HepG2 (cell line): ENCODE measurements at regions not wholly inside any gene's neighbourhood (a gene's known extent, or its start where the extent isn't known, plus 50 kb on each side); places are given as distances from the start of the nearest gene placed in this dataset.

Experiments
- ATAC-seq: fragments of 200-7000 bp; cut with Tn5 transposase; 3 replicates; pipeline ENCODE4 v1.9.1; 2020; ENCODE audit warnings: mild to moderate bottlenecking, moderate library complexity
- BruUV-seq: library from RNA; stranded (reverse); fragments of 400-500 nt; replicated peaks from 2 replicates; lab custom pipeline; 2021; lab: Mats Ljungman, UMichigan
- CTCF ChIA-PET: fragments of 300-600 bp; formaldehyde crosslinking; extraction: SDS; loops from one replicate; lab custom pipeline; 2021; ENCODE audit warnings: low total read pairs, inconsistent platforms, low intra/inter-chr PET ratio; lab: Yijun Ruan, JAX
- POLR2A ChIA-PET: fragments of 350-600 bp; sonication (Branson Sonifier 250); formaldehyde crosslinking; loops from one replicate; lab custom pipeline; 2020; ENCODE audit warnings: antibody characterized with exemption, inconsistent platforms; lab: Yijun Ruan, JAX
- DNase-seq: peaks from one replicate; pipeline ENCODE4 v3.0.0-alpha.2; 2015; ENCODE audit warnings: low spot score
- FAIRE-seq: peaks from 3 replicates; lab custom pipeline; 2011; peaks lifted over from hg19 to GRCh38; lab: Jason Lieb, UNC
- H2AFZ ChIP-seq: one replicate; pipeline ENCODE4 v1.6.1; 2011; ENCODE audit warnings: low read length, inconsistent platforms
- H3K27ac ChIP-seq: fragments of 300-600 bp; 3 replicates; pipeline ENCODE4 v1.8.0; 2011; ENCODE audit warnings: mixed run types, mild to moderate bottlenecking, mixed read lengths, low read length, inconsistent platforms; ENCODE audit not compliant: insufficient read depth; ENCODE audit errors: extremely low read length
- H3K27me3 ChIP-seq, 2 experiments: fragments of 200-600 bp in 1 of 2; 2 replicates in 1 of 2; 3 replicates in 1 of 2; pipeline versions ENCODE4 v1.6.0 to v1.8.0; 2011; ENCODE audit warnings: low read length in 2 of 2, mild to moderate bottlenecking in 2 of 2, moderate library complexity in 2 of 2, inconsistent platforms in 1 of 2; ENCODE audit not compliant: insufficient read depth in 2 of 2, control insufficient read depth in 1 of 2
- H3K36me3 ChIP-seq, 2 experiments: fragments of 200-600 bp in 1 of 2; replicated peaks in 1 of 2; 2 replicates in 1 of 2; 3 replicates in 1 of 2; pipeline versions ENCODE4 v1.5.1 to v1.8.0; 2011; ENCODE audit warnings: low read length in 2 of 2, inconsistent platforms in 1 of 2; ENCODE audit not compliant: insufficient read depth in 2 of 2, control insufficient read depth in 1 of 2
- H3K4me1 ChIP-seq: 2 replicates; pipeline ENCODE4 v1.5.1; 2012; ENCODE audit warnings: low read length, inconsistent platforms; ENCODE audit not compliant: insufficient read depth
- H3K4me2 ChIP-seq: 2 replicates; pipeline ENCODE4 v1.6.0; 2011; ENCODE audit warnings: low read depth, low read length, inconsistent platforms
- H3K4me3 ChIP-seq, 3 experiments: fragments of 200-600 bp in 1 of 3; sonication (generic), shearing (Covaris generic) in 1 of 3; replicated peaks in 1 of 3; 2 replicates each; pipeline ENCODE4 v1.5.1; 2011 to 2016; ENCODE audit warnings: low read length in 3 of 3, inconsistent platforms in 2 of 3, low read depth in 2 of 3, mild to moderate bottlenecking in 2 of 3, control low read depth in 1 of 3, mixed read lengths in 1 of 3; ENCODE audit not compliant: insufficient read depth in 1 of 3
- H3K79me2 ChIP-seq: one replicate; pipeline ENCODE4 v1.6.1; 2011; ENCODE audit warnings: low read length, inconsistent platforms; ENCODE audit not compliant: insufficient read depth
- H3K9ac ChIP-seq: 2 replicates; pipeline ENCODE4 v1.6.0; 2011; ENCODE audit warnings: mild to moderate bottlenecking, low read depth, low read length, inconsistent platforms; ENCODE audit not compliant: insufficient read depth
- H3K9me3 ChIP-seq: 2 replicates; pipeline ENCODE4 v1.5.1; 2012; ENCODE audit warnings: mild to moderate bottlenecking, low read length
- H4K20me1 ChIP-seq: 2 replicates; pipeline ENCODE4 v1.6.0; 2011; ENCODE audit warnings: inconsistent platforms, mild to moderate bottlenecking, low read length, moderate library complexity; ENCODE audit not compliant: insufficient read depth
- BRCA1 ChIP-seq: sonication (generic); formaldehyde crosslinking; IDR thresholded peaks from 2 replicates; pipeline ENCODE4 v1.4.0; 2020; ENCODE audit warnings: missing genetic modification reagents
- CREB1 ChIP-seq, 2 experiments: fragments of 450-650 bp in 1 of 2; IDR thresholded peaks; 2 replicates each; pipeline ENCODE4 v1.6.1; 2016 to 2017; ENCODE audit warnings: control low read depth in 1 of 2, mild to moderate bottlenecking in 1 of 2, missing compliant biosample characterization in 1 of 2, missing genetic modification characterization in 1 of 2
- SKI ChIP-seq: fragments of 450-650 bp; IDR thresholded peaks from one replicate; pipeline ENCODE4 v1.6.1; 2018; ENCODE audit warnings: mild to moderate bottlenecking; ENCODE audit not compliant: partially characterized antibody
- TMF1 ChIP-seq: sonication (generic); formaldehyde crosslinking; IDR thresholded peaks from 2 replicates; pipeline ENCODE4 v1.8.1; 2022; ENCODE audit warnings: low read depth, missing genetic modification reagents
- ZFP37 ChIP-seq: sonication (generic); formaldehyde crosslinking; IDR thresholded peaks from 2 replicates; pipeline ENCODE4 v1.4.0; 2020; ENCODE audit warnings: missing genetic modification reagents, borderline replicate concordance
- ZNF251 ChIP-seq: sonication (generic); formaldehyde crosslinking; IDR thresholded peaks from 2 replicates; pipeline ENCODE4 v1.9.0; 2021; ENCODE audit warnings: mild to moderate bottlenecking, missing genetic modification reagents
- WGBS: methylation state at CpG from one replicate; pipeline ENCODE4 v1.1.6; 2017; ENCODE audit warnings: low lambda C conversion rate; 5-methylcytosine and 5-hydroxymethylcytosine counted together
- in situ Hi-C: cut with HindIII; loops from 2 replicates; pipeline ENCODE4 v1.10.0; 2017; ENCODE audit warnings: low pct_unique_long_range_greater_than_20kb; ENCODE audit not compliant: extremely low pct_ligation_motif_present
- intact Hi-C: fragments of 100-400 bp; cut with micrococcal nuclease; formaldehyde crosslinking; loops from one replicate; pipeline ENCODE4 v1.10.0; 2022; ENCODE audit not compliant: unreplicated experiment
- TF ChIP-seq, protein P1 (sequence below): sonication (generic); formaldehyde crosslinking; IDR thresholded peaks from 2 replicates; pipeline ENCODE4 v1.5.0; 2020; ENCODE audit warnings: missing genetic modification reagents
- TF ChIP-seq, protein P2 (sequence below): sonication (generic); formaldehyde crosslinking; IDR thresholded peaks from 2 replicates; pipeline ENCODE4 v1.4.0; 2020; ENCODE audit warnings: low read depth, mild to moderate bottlenecking, missing genetic modification reagents
- TF ChIP-seq, protein P3 (sequence below): sonication (generic); formaldehyde crosslinking; IDR thresholded peaks from 2 replicates; pipeline ENCODE4 v1.5.0; 2020; ENCODE audit warnings: mild to moderate bottlenecking, missing genetic modification reagents
- TF ChIP-seq, protein P4 (sequence below): sonication (generic); formaldehyde crosslinking; conservative IDR thresholded peaks from 2 replicates; pipeline ENCODE4 v1.8.1; 2023; ENCODE audit warnings: missing genetic modification reagents
- TF ChIP-seq, protein P5 (sequence below): sonication (generic); formaldehyde crosslinking; IDR thresholded peaks from 2 replicates; pipeline ENCODE4 v1.4.0; 2020; ENCODE audit warnings: missing genetic modification reagents; ENCODE audit errors: not compliant biosample characterization
- TF ChIP-seq, protein P6 (sequence below): sonication (generic); formaldehyde crosslinking; IDR thresholded peaks from 2 replicates; pipeline ENCODE4 v1.5.0; 2020; ENCODE audit warnings: mild to moderate bottlenecking, missing genetic modification reagents, borderline replicate concordance

DNA sequence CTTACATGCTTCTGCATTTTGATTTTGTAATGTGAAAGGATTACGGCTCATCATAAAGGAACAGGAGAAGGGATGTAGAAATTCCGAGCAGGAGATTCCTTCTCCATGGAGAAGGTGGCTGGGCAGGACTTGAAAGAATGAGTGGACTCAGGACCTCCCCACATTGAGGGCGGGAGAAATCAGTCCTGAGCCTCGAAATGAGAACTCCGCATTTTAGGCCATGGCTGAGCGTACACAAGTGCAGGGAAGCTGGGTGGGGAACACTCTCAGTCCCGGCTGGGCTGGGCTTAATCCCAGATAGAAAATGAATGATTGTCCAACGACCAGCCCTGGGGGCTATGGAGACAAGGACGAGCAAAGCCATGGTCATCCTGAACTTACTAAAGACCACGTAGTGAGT lies 402.3 kb upstream of the POU3F1 start (continued):
- TF ChIP-seq CREB1 (IDR thresholded peaks at IDR 0.05): no peak
- TF ChIP-seq CREB1 (CRISPR knock-in tag; IDR thresholded peaks at IDR 0.05): no peak
- TF ChIP-seq, protein P1, sequence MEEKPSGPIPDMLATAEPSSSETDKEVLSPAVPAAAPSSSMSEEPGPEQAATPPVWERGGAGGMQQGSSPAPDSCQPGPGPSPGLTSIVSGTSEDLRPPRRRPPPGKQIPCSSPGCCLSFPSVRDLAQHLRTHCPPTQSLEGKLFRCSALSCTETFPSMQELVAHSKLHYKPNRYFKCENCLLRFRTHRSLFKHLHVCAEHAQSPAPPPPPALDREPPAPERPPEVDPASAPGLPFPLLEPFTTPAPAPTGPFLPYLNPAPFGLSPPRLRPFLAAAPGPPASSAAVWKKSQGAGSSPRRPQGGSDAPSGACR (CRISPR knock-in tag): no peak
- TF ChIP-seq, protein P2, sequence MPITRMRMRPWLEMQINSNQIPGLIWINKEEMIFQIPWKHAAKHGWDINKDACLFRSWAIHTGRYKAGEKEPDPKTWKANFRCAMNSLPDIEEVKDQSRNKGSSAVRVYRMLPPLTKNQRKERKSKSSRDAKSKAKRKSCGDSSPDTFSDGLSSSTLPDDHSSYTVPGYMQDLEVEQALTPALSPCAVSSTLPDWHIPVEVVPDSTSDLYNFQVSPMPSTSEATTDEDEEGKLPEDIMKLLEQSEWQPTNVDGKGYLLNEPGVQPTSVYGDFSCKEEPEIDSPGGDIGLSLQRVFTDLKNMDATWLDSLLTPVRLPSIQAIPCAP (CRISPR knock-in tag): no peak
- TF ChIP-seq, protein P3, sequence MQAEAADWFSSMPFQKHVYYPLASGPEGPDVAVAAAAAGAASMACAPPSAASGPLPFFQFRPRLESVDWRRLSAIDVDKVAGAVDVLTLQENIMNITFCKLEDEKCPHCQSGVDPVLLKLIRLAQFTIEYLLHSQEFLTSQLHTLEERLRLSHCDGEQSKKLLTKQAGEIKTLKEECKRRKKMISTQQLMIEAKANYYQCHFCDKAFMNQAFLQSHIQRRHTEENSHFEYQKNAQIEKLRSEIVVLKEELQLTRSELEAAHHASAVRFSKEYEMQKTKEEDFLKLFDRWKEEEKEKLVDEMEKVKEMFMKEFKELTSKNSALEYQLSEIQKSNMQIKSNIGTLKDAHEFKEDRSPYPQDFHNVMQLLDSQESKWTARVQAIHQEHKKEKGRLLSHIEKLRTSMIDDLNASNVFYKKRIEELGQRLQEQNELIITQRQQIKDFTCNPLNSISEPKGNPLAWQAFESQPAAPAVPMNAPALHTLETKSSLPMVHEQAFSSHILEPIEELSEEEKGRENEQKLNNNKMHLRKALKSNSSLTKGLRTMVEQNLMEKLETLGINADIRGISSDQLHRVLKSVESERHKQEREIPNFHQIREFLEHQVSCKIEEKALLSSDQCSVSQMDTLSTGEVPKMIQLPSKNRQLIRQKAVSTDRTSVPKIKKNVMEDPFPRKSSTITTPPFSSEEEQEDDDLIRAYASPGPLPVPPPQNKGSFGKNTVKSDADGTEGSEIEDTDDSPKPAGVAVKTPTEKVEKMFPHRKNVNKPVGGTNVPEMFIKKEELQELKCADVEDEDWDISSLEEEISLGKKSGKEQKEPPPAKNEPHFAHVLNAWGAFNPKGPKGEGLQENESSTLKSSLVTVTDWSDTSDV: no peak
- TF ChIP-seq, all 625 proteins: peak for 0

DNA sequence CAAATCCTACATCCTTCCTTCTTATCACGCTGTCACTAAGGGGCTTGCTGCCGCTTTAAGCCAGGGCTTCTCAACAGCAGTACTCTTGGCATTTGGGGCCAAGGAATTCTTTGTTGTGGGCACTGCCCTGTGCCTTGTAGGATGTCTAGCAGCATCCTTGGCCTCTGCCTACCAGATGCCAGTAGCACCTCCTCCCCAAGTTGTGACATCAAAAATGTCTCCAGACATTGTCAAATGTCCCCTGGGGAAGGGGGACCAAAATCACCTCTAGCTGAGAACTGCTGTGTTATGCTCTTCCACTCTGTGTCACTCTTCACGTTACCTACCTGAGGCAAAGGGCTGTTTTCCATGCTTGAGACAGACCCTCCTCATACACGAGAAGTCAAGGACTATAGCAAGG lies 400.3 kb upstream of the POU3F1 start:
- ChIA-PET CTCF (no interaction called here), POLR2A (no interaction called here)
- ATAC-seq: no peak
- Histone ChIP-seq H3K27ac (no peak overlapping the region), H3K9ac (no peak overlapping the region), H3K9me3 (no peaks in the 10 kb centered on the region), H3K4me1 (no peaks in the 10 kb centered on the region), H3K4me3 (no peak overlapping the region), H3K79me2 (no peaks in the 10 kb centered on the region), H4K20me1 (no peaks in the 10 kb centered on the region), H2AFZ (no peak overlapping the region), H3K36me3 (no peaks in the 10 kb centered on the region), H3K4me2 (no peak overlapping the region), H3K27me3 (peaks cover 0 to 29% of the 10 kb centered on the region in 2 experiments; a peak in 2 of 5 replicates)
- DNase-seq: no peak
- WGBS: 41% methylated on average over 4 of the region's 4 CpGs
- FAIRE-seq: no peak
- intact Hi-C loops: no loop called here
- BruUV-seq: no TSS peak
- in situ Hi-C loops: no loop called here
- TF ChIP-seq TMF1 (CRISPR knock-in tag) (no peak), SKI (no peak), ZNF251 (no peak), BRCA1 (CRISPR knock-in tag) (no peak), ZFP37 (CRISPR knock-in tag) (no peak)
- TF ChIP-seq, protein P4, sequence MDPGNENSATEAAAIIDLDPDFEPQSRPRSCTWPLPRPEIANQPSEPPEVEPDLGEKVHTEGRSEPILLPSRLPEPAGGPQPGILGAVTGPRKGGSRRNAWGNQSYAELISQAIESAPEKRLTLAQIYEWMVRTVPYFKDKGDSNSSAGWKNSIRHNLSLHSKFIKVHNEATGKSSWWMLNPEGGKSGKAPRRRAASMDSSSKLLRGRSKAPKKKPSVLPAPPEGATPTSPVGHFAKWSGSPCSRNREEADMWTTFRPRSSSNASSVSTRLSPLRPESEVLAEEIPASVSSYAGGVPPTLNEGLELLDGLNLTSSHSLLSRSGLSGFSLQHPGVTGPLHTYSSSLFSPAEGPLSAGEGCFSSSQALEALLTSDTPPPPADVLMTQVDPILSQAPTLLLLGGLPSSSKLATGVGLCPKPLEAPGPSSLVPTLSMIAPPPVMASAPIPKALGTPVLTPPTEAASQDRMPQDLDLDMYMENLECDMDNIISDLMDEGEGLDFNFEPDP (CRISPR knock-in tag): no peak
- TF ChIP-seq, protein P5, sequence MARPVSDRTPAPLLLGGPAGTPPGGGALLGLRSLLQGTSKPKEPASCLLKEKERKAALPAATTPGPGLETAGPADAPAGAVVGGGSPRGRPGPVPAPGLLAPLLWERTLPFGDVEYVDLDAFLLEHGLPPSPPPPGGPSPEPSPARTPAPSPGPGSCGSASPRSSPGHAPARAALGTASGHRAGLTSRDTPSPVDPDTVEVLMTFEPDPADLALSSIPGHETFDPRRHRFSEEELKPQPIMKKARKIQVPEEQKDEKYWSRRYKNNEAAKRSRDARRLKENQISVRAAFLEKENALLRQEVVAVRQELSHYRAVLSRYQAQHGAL (CRISPR knock-in tag): no peak
- TF ChIP-seq, protein P6, sequence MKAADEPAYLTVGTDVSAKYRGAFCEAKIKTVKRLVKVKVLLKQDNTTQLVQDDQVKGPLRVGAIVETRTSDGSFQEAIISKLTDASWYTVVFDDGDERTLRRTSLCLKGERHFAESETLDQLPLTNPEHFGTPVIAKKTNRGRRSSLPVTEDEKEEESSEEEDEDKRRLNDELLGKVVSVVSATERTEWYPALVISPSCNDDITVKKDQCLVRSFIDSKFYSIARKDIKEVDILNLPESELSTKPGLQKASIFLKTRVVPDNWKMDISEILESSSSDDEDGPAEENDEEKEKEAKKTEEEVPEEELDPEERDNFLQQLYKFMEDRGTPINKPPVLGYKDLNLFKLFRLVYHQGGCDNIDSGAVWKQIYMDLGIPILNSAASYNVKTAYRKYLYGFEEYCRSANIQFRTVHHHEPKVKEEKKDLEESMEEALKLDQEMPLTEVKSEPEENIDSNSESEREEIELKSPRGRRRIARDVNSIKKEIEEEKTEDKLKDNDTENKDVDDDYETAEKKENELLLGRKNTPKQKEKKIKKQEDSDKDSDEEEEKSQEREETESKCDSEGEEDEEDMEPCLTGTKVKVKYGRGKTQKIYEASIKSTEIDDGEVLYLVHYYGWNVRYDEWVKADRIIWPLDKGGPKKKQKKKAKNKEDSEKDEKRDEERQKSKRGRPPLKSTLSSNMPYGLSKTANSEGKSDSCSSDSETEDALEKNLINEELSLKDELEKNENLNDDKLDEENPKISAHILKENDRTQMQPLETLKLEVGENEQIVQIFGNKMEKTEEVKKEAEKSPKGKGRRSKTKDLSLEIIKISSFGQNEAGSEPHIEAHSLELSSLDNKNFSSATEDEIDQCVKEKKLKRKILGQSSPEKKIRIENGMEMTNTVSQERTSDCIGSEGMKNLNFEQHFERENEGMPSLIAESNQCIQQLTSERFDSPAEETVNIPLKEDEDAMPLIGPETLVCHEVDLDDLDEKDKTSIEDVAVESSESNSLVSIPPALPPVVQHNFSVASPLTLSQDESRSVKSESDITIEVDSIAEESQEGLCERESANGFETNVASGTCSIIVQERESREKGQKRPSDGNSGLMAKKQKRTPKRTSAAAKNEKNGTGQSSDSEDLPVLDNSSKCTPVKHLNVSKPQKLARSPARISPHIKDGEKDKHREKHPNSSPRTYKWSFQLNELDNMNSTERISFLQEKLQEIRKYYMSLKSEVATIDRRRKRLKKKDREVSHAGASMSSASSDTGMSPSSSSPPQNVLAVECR (CRISPR knock-in tag): no peak
